ENCODE measurements at regions not wholly inside any gene's neighbourhood (a gene's known extent, or its start where the extent isn't known, plus 50 kb on each side); places are given as distances from the start of the nearest gene placed in this dataset.

- no peak overlapping the region for H3K27ac ChIP-seq (ENCODE audit: insufficient read depth, low read length)
- no peaks in the 10 kb centered on the region for H3K4me1 ChIP-seq (ENCODE audit: control insufficient read depth, extremely low read depth, insufficient read depth, low read length)
- H3K9ac ChIP-seq (ENCODE audit: insufficient read depth, low read length), result no peak overlapping the region
- no peaks in the 10 kb centered on the region for H3K36me3 ChIP-seq (ENCODE audit: control insufficient read depth, insufficient read depth, low read length)
- H4K20me1 ChIP-seq (ENCODE audit: control insufficient read depth, extremely low read depth, insufficient read depth, low read length), result no peaks in the 10 kb centered on the region
- no peak overlapping the region for H3K4me2 ChIP-seq (ENCODE audit: extremely low read depth, insufficient read depth, low read length)
- DNase-seq (ENCODE audit: low read depth in 2 of 2), result no peak
- no peak overlapping the region for H3K4me3 ChIP-seq (replicated peaks in 1 of 4; ENCODE audit: control extremely low read depth in 1 of 4, insufficient read depth in 1 of 4, low read depth in 3 of 4, low read length in 4 of 4)
- H3K79me2 ChIP-seq (ENCODE audit: control insufficient read depth, insufficient read depth, low read length), result no peaks in the 10 kb centered on the region
- no peak overlapping the region for H2AFZ ChIP-seq (ENCODE audit: low read length)
- H3K9me3 ChIP-seq (ENCODE audit: control insufficient read depth, insufficient read depth, low read depth, low read length), result no peaks in the 10 kb centered on the region
- no peak for TF ChIP-seq CTCF (conservative IDR thresholded peaks at IDR 0.05 in 1 of 2, IDR thresholded peaks at IDR 0.05 in 1 of 2; ENCODE audit: low read depth in 1 of 2, low read length in 2 of 2)
- TF ChIP-seq EZH2 (IDR thresholded peaks at IDR 0.05; ENCODE audit: low read length, missing control alignments), result no peak
- H3K27me3 ChIP-seq (ENCODE audit: control insufficient read depth, insufficient read depth, low read length), result no peaks in the 10 kb centered on the region
Observed at GRCh38 chr10:36475746-36476145, 649.7 kb upstream of the ANKRD30A start.

- DNase-seq (ENCODE audit: low read depth in 2 of 2), result no peak
- H3K9ac ChIP-seq (ENCODE audit: insufficient read depth, low read length), result no peak overlapping the region
- no peak overlapping the region for H2AFZ ChIP-seq (ENCODE audit: low read length)
- no peak overlapping the region for H3K27ac ChIP-seq (ENCODE audit: insufficient read depth, low read length)
- TF ChIP-seq EZH2 (IDR thresholded peaks at IDR 0.05; ENCODE audit: low read length, missing control alignments), result no peak
- no peak for TF ChIP-seq CTCF (conservative IDR thresholded peaks at IDR 0.05 in 1 of 2, IDR thresholded peaks at IDR 0.05 in 1 of 2; ENCODE audit: low read depth in 1 of 2, low read length in 2 of 2)
- H3K4me1 ChIP-seq (ENCODE audit: control insufficient read depth, extremely low read depth, insufficient read depth, low read length), result no peaks in the 10 kb centered on the region
- H3K9me3 ChIP-seq (ENCODE audit: control insufficient read depth, insufficient read depth, low read depth, low read length), result no peaks in the 10 kb centered on the region
- no peak overlapping the region for H3K4me2 ChIP-seq (ENCODE audit: extremely low read depth, insufficient read depth, low read length)
- H3K4me3 ChIP-seq (replicated peaks in 1 of 4; ENCODE audit: control extremely low read depth in 1 of 4, insufficient read depth in 1 of 4, low read depth in 3 of 4, low read length in 4 of 4), result no peak overlapping the region
- no peaks in the 10 kb centered on the region for H3K79me2 ChIP-seq (ENCODE audit: control insufficient read depth, insufficient read depth, low read length)
- H3K27me3 ChIP-seq (ENCODE audit: control insufficient read depth, insufficient read depth, low read length), result no peaks in the 10 kb centered on the region
- no peaks in the 10 kb centered on the region for H3K36me3 ChIP-seq (ENCODE audit: control insufficient read depth, insufficient read depth, low read length)
- H4K20me1 ChIP-seq (ENCODE audit: control insufficient read depth, extremely low read depth, insufficient read depth, low read length), result no peaks in the 10 kb centered on the region
Observed at GRCh38 chr10:36474456-36474855, 650.9 kb upstream of the ANKRD30A start.

- H3K9me3 ChIP-seq (ENCODE audit: control insufficient read depth, insufficient read depth, low read depth, low read length), result no peaks in the 10 kb centered on the region
- no peaks in the 10 kb centered on the region for H3K4me1 ChIP-seq (ENCODE audit: control insufficient read depth, extremely low read depth, insufficient read depth, low read length)
- no peaks in the 10 kb centered on the region for H4K20me1 ChIP-seq (ENCODE audit: control insufficient read depth, extremely low read depth, insufficient read depth, low read length)
- no peak for TF ChIP-seq EZH2 (IDR thresholded peaks at IDR 0.05; ENCODE audit: low read length, missing control alignments)
- TF ChIP-seq CTCF (conservative IDR thresholded peaks at IDR 0.05 in 1 of 2, IDR thresholded peaks at IDR 0.05 in 1 of 2; ENCODE audit: low read depth in 1 of 2, low read length in 2 of 2), result no peak
- no peaks in the 10 kb centered on the region for H3K27me3 ChIP-seq (ENCODE audit: control insufficient read depth, insufficient read depth, low read length)
- no peak overlapping the region for H2AFZ ChIP-seq (ENCODE audit: low read length)
- no peak for DNase-seq (ENCODE audit: low read depth in 2 of 2)
- no peak overlapping the region for H3K4me2 ChIP-seq (ENCODE audit: extremely low read depth, insufficient read depth, low read length)
- H3K27ac ChIP-seq (ENCODE audit: insufficient read depth, low read length), result no peak overlapping the region
- H3K36me3 ChIP-seq (ENCODE audit: control insufficient read depth, insufficient read depth, low read length), result no peaks in the 10 kb centered on the region
- no peak overlapping the region for H3K9ac ChIP-seq (ENCODE audit: insufficient read depth, low read length)
- H3K79me2 ChIP-seq (ENCODE audit: control insufficient read depth, insufficient read depth, low read length), result no peaks in the 10 kb centered on the region
- no peak overlapping the region for H3K4me3 ChIP-seq (replicated peaks in 1 of 4; ENCODE audit: control extremely low read depth in 1 of 4, insufficient read depth in 1 of 4, low read depth in 3 of 4, low read length in 4 of 4)
Observed at GRCh38 chr10:36473122-36473521, 652.3 kb upstream of the ANKRD30A start.

All from fibroblast of lung (primary cell).